ENCODE measurements at regions not wholly inside any gene's neighbourhood (a gene's known extent, or its start where the extent isn't known, plus 50 kb on each side); places are given as distances from the start of the nearest gene placed in this dataset.

- TF ChIP-seq CEBPB (IDR thresholded peaks at IDR 0.05) (no peak), TCF12 (IDR thresholded peaks at IDR 0.05; ENCODE audit: low read depth) (no peak), RAD21 (IDR thresholded peaks at IDR 0.05; ENCODE audit: low read depth) (no peak), TEAD4 (IDR thresholded peaks at IDR 0.05) (no peak), NFIC (IDR thresholded peaks at IDR 0.05) (no peak)
- TF ChIP-seq, protein P1, sequence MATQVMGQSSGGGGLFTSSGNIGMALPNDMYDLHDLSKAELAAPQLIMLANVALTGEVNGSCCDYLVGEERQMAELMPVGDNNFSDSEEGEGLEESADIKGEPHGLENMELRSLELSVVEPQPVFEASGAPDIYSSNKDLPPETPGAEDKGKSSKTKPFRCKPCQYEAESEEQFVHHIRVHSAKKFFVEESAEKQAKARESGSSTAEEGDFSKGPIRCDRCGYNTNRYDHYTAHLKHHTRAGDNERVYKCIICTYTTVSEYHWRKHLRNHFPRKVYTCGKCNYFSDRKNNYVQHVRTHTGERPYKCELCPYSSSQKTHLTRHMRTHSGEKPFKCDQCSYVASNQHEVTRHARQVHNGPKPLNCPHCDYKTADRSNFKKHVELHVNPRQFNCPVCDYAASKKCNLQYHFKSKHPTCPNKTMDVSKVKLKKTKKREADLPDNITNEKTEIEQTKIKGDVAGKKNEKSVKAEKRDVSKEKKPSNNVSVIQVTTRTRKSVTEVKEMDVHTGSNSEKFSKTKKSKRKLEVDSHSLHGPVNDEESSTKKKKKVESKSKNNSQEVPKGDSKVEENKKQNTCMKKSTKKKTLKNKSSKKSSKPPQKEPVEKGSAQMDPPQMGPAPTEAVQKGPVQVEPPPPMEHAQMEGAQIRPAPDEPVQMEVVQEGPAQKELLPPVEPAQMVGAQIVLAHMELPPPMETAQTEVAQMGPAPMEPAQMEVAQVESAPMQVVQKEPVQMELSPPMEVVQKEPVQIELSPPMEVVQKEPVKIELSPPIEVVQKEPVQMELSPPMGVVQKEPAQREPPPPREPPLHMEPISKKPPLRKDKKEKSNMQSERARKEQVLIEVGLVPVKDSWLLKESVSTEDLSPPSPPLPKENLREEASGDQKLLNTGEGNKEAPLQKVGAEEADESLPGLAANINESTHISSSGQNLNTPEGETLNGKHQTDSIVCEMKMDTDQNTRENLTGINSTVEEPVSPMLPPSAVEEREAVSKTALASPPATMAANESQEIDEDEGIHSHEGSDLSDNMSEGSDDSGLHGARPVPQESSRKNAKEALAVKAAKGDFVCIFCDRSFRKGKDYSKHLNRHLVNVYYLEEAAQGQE (IDR thresholded peaks at IDR 0.05; ENCODE audit: low read depth): no peak
These were observed 65.5 kb upstream of the KITLG start for GRCh38 chr12:88645816-88646215.
